K562 (cell line): ENCODE measurements at regions not wholly inside any gene's neighbourhood (a gene's known extent, or its start where the extent isn't known, plus 50 kb on each side); places are given as distances from the start of the nearest gene placed in this dataset.

Experiments
- ARID3B ChIP-seq: fragments of 250-450 bp; sonication (Bioruptor Pico); IDR thresholded peaks from 2 replicates; pipeline ENCODE4 v1.4.0; 2020; ENCODE audit warnings: borderline replicate concordance
- BCLAF1 ChIP-seq, 2 experiments: fragments of 450-650 bp in 1 of 2; IDR thresholded peaks; 2 replicates each; pipeline ENCODE4 v1.6.1; 2011 to 2017; ENCODE audit warnings: low read depth in 2 of 2, antibody characterized with exemption in 1 of 2, borderline replicate concordance in 1 of 2, low read length in 1 of 2, mild to moderate bottlenecking in 1 of 2, mixed read lengths in 1 of 2; ENCODE audit not compliant: control insufficient read depth in 1 of 2
- MLLT1 ChIP-seq, 2 experiments: fragments of 450-650 bp; IDR thresholded peaks; 2 replicates each; pipeline ENCODE4 v1.6.1; 2016
- PHF8 ChIP-seq: fragments of 200-600 bp; sonication (generic); IDR thresholded peaks from 2 replicates; pipeline ENCODE4 v1.6.1; 2012; ENCODE audit warnings: mixed run types, mild to moderate bottlenecking, inconsistent platforms, low read length, moderate library complexity, borderline replicate concordance
- SOX6 ChIP-seq: fragments of 450-650 bp; IDR thresholded peaks from 2 replicates; pipeline ENCODE4 v1.6.1; 2014; ENCODE audit warnings: mild to moderate bottlenecking
- SRSF1 ChIP-seq: fragments of 200-400 bp; formaldehyde crosslinking; IDR thresholded peaks from 2 replicates; pipeline ENCODE4 v1.6.1; 2017; ENCODE audit warnings: mild to moderate bottlenecking, low read depth, low read length, moderate library complexity

GRCh38 chr13:111411151-111411858, 90.9 kb downstream of the TEX29 start:
- TF ChIP-seq MLLT1 (IDR thresholded peaks at IDR 0.05) (no peak), ARID3B (CRISPR knock-in tag) (no peak), SRSF1 (no peak), SOX6 (no peak), PHF8 (no peak), BCLAF1 (IDR thresholded peaks at IDR 0.05; ENCODE audit: borderline replicate concordance in 1 of 2, control insufficient read depth in 1 of 2, low read depth in 2 of 2, low read length in 1 of 2) (no peak)
